HG02678 (cell line): ENCODE measurements at regions not wholly inside any gene's neighbourhood (a gene's known extent, or its start where the extent isn't known, plus 50 kb on each side); places are given as distances from the start of the nearest gene placed in this dataset.
"Not testable (repeated sequence)": the region's sequence is repeated elsewhere in the genome, so short reads cannot be mapped to it uniquely, and the experiment has no call there.

Experiments used
- ATAC-seq: cut with Tn5 transposase; IDR thresholded peaks from one replicate; pipeline ENCODE4 v1.9.1; 2021; ENCODE audit warnings: mild to moderate bottlenecking, moderate library complexity; ENCODE audit not compliant: unreplicated experiment

- ATAC-seq: no peak
These were observed 52.2 kb downstream of the ACTL7B start for GRCh38 chr9:108803428-108804065.

- ATAC-seq: no peak
These were observed 52.8 kb downstream of the ACTL7B start for GRCh38 chr9:108802967-108803366.

- no peak for ATAC-seq
These were observed 53.8 kb downstream of the ACTL7B start for GRCh38 chr9:108801949-108802348.

- no peak for ATAC-seq
These were observed 55.1 kb downstream of the ACTL7B start for GRCh38 chr9:108800632-108801099.

GRCh38 chr9:108793573-108793972 lies 62.2 kb downstream of the ACTL7B start:
- no peak for ATAC-seq

- no peak for ATAC-seq
These were observed 66.0 kb downstream of the ACTL7B start for GRCh38 chr9:108789742-108790141.

- no peak for ATAC-seq
These were observed 68.1 kb downstream of the ACTL7B start for GRCh38 chr9:108787690-108788048.

- no peak for ATAC-seq
These were observed 68.7 kb downstream of the ACTL7B start for GRCh38 chr9:108786901-108787689.

GRCh38 chr9:108786322-108786721 lies 69.5 kb downstream of the ACTL7B start:
- ATAC-seq: no peak

- no peak for ATAC-seq
These were observed 70.8 kb downstream of the ACTL7B start for GRCh38 chr9:108784998-108785397.

GRCh38 chr9:108783731-108784495 lies 71.9 kb downstream of the ACTL7B start:
- ATAC-seq: no peak

GRCh38 chr9:108783326-108783725 lies 72.5 kb downstream of the ACTL7B start:
- ATAC-seq: no peak

GRCh38 chr9:108780942-108781734 lies 74.6 kb downstream of the ACTL7B start:
- ATAC-seq: no peak

GRCh38 chr9:108779551-108780325 lies 76.0 kb downstream of the ACTL7B start:
- ATAC-seq: no peak

GRCh38 chr9:108776920-108777639 lies 78.7 kb downstream of the ACTL7B start:
- ATAC-seq: no peak

GRCh38 chr9:108775901-108776306 lies 79.9 kb downstream of the ACTL7B start:
- no peak for ATAC-seq

- not testable (repeated sequence) for ATAC-seq
These were observed 81.7 kb downstream of the ACTL7B start for GRCh38 chr9:108774088-108774487.

GRCh38 chr9:108772301-108772894 lies 83.4 kb downstream of the ACTL7B start:
- ATAC-seq: no peak

- no peak for ATAC-seq
These were observed 87.0 kb downstream of the ACTL7B start for GRCh38 chr9:108768744-108769143.
